WTC11 (cell line): ENCODE measurements at regions not wholly inside any gene's neighbourhood (a gene's known extent, or its start where the extent isn't known, plus 50 kb on each side); places are given as distances from the start of the nearest gene placed in this dataset.
"Not testable (repeated sequence)": the region's sequence is repeated elsewhere in the genome, so short reads cannot be mapped to it uniquely, and the experiment has no call there.

Experiments used
- ATF6 ChIP-seq: sonication (generic); formaldehyde crosslinking; IDR thresholded peaks from 2 replicates; pipeline ENCODE4 v1.8.1; 2023; ENCODE audit warnings: mild to moderate bottlenecking, missing genetic modification reagents
- CBFB ChIP-seq: sonication (generic); formaldehyde crosslinking; IDR thresholded peaks from 2 replicates; pipeline ENCODE4 v1.8.1; 2022; ENCODE audit warnings: mild to moderate bottlenecking, low read depth, missing genetic modification reagents
- CREB1 ChIP-seq: sonication (generic); formaldehyde crosslinking; IDR thresholded peaks from 2 replicates; pipeline ENCODE4 v1.8.0; 2023; ENCODE audit warnings: mild to moderate bottlenecking, missing genetic modification reagents
- NR2C2 ChIP-seq: sonication (generic); formaldehyde crosslinking; IDR thresholded peaks from 2 replicates; pipeline ENCODE4 v1.8.0; 2022; ENCODE audit warnings: mild to moderate bottlenecking, missing genetic modification reagents
- SP1 ChIP-seq: sonication (generic); formaldehyde crosslinking; conservative IDR thresholded peaks from 2 replicates; pipeline ENCODE4 v1.8.1; 2022; ENCODE audit warnings: missing genetic modification reagents
- TCF7 ChIP-seq: sonication (generic); formaldehyde crosslinking; IDR thresholded peaks from 2 replicates; pipeline ENCODE4 v1.8.0; 2022; ENCODE audit warnings: mild to moderate bottlenecking, low read depth, missing genetic modification reagents, moderate library complexity
- TF ChIP-seq, protein P1 (sequence below): fragments of 200-600 bp; IDR thresholded peaks from 2 replicates; pipeline ENCODE4 v1.8.0; 2022; ENCODE audit warnings: antibody characterized with exemption
- TF ChIP-seq, protein P2 (sequence below): sonication (generic); formaldehyde crosslinking; IDR thresholded peaks from 2 replicates; pipeline ENCODE4 v1.8.0; 2022; ENCODE audit warnings: mild to moderate bottlenecking, missing genetic modification reagents

- not testable (repeated sequence) for TF ChIP-seq NR2C2 (CRISPR knock-in tag); CBFB; CREB1 (CRISPR knock-in tag); TCF7 (CRISPR knock-in tag); SP1 (CRISPR knock-in tag); ATF6 (CRISPR knock-in tag)
- TF ChIP-seq, protein P1, sequence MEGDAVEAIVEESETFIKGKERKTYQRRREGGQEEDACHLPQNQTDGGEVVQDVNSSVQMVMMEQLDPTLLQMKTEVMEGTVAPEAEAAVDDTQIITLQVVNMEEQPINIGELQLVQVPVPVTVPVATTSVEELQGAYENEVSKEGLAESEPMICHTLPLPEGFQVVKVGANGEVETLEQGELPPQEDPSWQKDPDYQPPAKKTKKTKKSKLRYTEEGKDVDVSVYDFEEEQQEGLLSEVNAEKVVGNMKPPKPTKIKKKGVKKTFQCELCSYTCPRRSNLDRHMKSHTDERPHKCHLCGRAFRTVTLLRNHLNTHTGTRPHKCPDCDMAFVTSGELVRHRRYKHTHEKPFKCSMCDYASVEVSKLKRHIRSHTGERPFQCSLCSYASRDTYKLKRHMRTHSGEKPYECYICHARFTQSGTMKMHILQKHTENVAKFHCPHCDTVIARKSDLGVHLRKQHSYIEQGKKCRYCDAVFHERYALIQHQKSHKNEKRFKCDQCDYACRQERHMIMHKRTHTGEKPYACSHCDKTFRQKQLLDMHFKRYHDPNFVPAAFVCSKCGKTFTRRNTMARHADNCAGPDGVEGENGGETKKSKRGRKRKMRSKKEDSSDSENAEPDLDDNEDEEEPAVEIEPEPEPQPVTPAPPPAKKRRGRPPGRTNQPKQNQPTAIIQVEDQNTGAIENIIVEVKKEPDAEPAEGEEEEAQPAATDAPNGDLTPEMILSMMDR, result not testable (repeated sequence)
- TF ChIP-seq, protein P2, sequence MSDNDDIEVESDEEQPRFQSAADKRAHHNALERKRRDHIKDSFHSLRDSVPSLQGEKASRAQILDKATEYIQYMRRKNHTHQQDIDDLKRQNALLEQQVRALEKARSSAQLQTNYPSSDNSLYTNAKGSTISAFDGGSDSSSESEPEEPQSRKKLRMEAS, result not testable (repeated sequence)
Observed at GRCh38 chrX:107376186-107376585, 73.3 kb upstream of the FRMPD3 start.
